Fibroblast of lung (primary cell): ENCODE measurements at regions not wholly inside any gene's neighbourhood (a gene's known extent, or its start where the extent isn't known, plus 50 kb on each side); places are given as distances from the start of the nearest gene placed in this dataset.

ENCODE experiments used
- EZH2 ChIP-seq: IDR thresholded peaks from 2 replicates; pipeline ENCODE4 v1.5.1; 2012; ENCODE audit warnings: low read length, control low read depth, mild to moderate bottlenecking; ENCODE audit errors: missing control alignments
- TF ChIP-seq, protein P1 (sequence below), 2 donors: IDR thresholded peaks in 1 of 2; conservative IDR thresholded peaks in 1 of 2; 1 replicate in 1 of 2; 2 replicates in 1 of 2; pipeline ENCODE4 v1.5.1; 2011 to 2012; ENCODE audit warnings: low read length in 2 of 2, control low read depth in 1 of 2, inconsistent platforms in 1 of 2, low read depth in 1 of 2, mild to moderate bottlenecking in 1 of 2

DNA sequence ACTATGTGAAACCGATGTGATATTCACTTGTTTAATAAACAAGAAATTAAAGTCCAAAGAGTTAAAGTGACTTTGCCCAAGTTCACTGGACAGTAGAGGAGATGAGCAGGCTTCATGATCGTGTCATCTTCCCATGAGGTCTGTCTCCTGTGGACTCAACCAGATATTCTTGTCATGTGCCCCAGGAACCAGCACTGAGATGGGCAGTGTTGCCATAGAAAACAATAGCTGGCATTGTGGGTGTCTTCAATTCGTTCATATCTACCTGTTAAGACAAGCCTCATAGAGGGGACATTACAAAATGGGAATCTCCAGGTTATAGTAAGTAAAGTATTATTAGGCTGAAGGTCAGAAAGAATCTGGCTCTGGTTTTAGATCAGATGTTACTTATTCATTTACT lies 184.8 kb upstream of the BCL6 start:
- no peak for TF ChIP-seq EZH2
- TF ChIP-seq, protein P1, sequence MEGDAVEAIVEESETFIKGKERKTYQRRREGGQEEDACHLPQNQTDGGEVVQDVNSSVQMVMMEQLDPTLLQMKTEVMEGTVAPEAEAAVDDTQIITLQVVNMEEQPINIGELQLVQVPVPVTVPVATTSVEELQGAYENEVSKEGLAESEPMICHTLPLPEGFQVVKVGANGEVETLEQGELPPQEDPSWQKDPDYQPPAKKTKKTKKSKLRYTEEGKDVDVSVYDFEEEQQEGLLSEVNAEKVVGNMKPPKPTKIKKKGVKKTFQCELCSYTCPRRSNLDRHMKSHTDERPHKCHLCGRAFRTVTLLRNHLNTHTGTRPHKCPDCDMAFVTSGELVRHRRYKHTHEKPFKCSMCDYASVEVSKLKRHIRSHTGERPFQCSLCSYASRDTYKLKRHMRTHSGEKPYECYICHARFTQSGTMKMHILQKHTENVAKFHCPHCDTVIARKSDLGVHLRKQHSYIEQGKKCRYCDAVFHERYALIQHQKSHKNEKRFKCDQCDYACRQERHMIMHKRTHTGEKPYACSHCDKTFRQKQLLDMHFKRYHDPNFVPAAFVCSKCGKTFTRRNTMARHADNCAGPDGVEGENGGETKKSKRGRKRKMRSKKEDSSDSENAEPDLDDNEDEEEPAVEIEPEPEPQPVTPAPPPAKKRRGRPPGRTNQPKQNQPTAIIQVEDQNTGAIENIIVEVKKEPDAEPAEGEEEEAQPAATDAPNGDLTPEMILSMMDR (conservative IDR thresholded peaks at IDR 0.05 in 1 of 2, IDR thresholded peaks at IDR 0.05 in 1 of 2; ENCODE audit: low read depth in 1 of 2, low read length in 2 of 2) = no peak
